MM.1S (cell line): ENCODE measurements at regions not wholly inside any gene's neighbourhood (a gene's known extent, or its start where the extent isn't known, plus 50 kb on each side); places are given as distances from the start of the nearest gene placed in this dataset.

Source experiments
- DNase-seq: peaks from one replicate; pipeline ENCODE4 v3.0.0-alpha.2; 2015
- H2AFZ ChIP-seq: fragments of 300-600 bp; sonication (generic); 2 replicates; pipeline ENCODE4 v1.6.0; 2016; ENCODE audit warnings: antibody characterized with exemption, low read length
- H3F3A ChIP-seq: fragments of 300-600 bp; sonication (generic); 2 replicates; pipeline ENCODE4 v1.6.1; 2016; ENCODE audit warnings: mild to moderate bottlenecking, antibody characterized with exemption, low read length, moderate library complexity, mixed read lengths; ENCODE audit not compliant: insufficient read depth
- H3K27ac ChIP-seq: fragments of 300-600 bp; sonication (generic); 2 replicates; pipeline ENCODE4 v1.5.1; 2016; ENCODE audit warnings: mild to moderate bottlenecking, low read length
- H3K27me3 ChIP-seq: fragments of 300-600 bp; sonication (generic); replicated peaks from 2 replicates; pipeline ENCODE4 v1.6.0; 2016; ENCODE audit warnings: low read length; ENCODE audit not compliant: insufficient read depth
- H3K36me3 ChIP-seq: fragments of 300-600 bp; sonication (generic); replicated peaks from 2 replicates; pipeline ENCODE4 v1.6.1; 2016; ENCODE audit warnings: mild to moderate bottlenecking, low read length, mixed read lengths; ENCODE audit not compliant: insufficient read depth
- H3K4me1 ChIP-seq: fragments of 300-600 bp; sonication (generic); 2 replicates; pipeline ENCODE4 v1.6.1; 2016; ENCODE audit warnings: low read length, mixed read lengths
- H3K4me2 ChIP-seq: fragments of 300-600 bp; sonication (generic); 2 replicates; pipeline ENCODE4 v1.6.0; 2016; ENCODE audit warnings: low read depth, low read length
- H3K4me3 ChIP-seq: fragments of 300-600 bp; sonication (generic); 2 replicates; pipeline ENCODE4 v1.5.1; 2016; ENCODE audit warnings: low read length, mixed read lengths
- H3K79me2 ChIP-seq: fragments of 300-600 bp; sonication (generic); 2 replicates; pipeline ENCODE4 v1.6.1; 2016; ENCODE audit warnings: mixed run types, low read length, mixed read lengths
- H3K9ac ChIP-seq: fragments of 300-600 bp; sonication (generic); 2 replicates; pipeline ENCODE4 v1.6.1; 2016; ENCODE audit warnings: low read length, mixed read lengths
- H3K9me2 ChIP-seq: fragments of 300-600 bp; sonication (generic); replicated peaks from 2 replicates; pipeline ENCODE4 v1.6.1; 2016; ENCODE audit warnings: mild to moderate bottlenecking, low read length, mixed read lengths; ENCODE audit not compliant: insufficient read depth
- H3K9me3 ChIP-seq: fragments of 300-600 bp; sonication (generic); replicated peaks from 2 replicates; pipeline ENCODE4 v1.6.1; 2016; ENCODE audit warnings: mild to moderate bottlenecking, low read length, mixed read lengths; ENCODE audit not compliant: insufficient read depth
- H4K20me1 ChIP-seq: fragments of 300-600 bp; sonication (generic); 2 replicates; pipeline ENCODE4 v1.6.1; 2016; ENCODE audit warnings: mild to moderate bottlenecking, low read length, moderate library complexity, mixed read lengths; ENCODE audit not compliant: insufficient read depth
- CTCF ChIP-seq: fragments of 300-600 bp; sonication (generic); IDR thresholded peaks from 2 replicates; pipeline ENCODE4 v1.5.1; 2016; ENCODE audit warnings: antibody characterized with exemption, low read length, mixed read lengths
- EZH2 ChIP-seq: fragments of 300-600 bp; sonication (generic); optimal IDR thresholded peaks from 2 replicates; pipeline ENCODE3; 2017; ENCODE audit warnings: low read depth, mild to moderate bottlenecking, antibody characterized with exemption, low read length, mixed read lengths
- EZH2phosphoT487 ChIP-seq: fragments of 300-600 bp; sonication (generic); IDR thresholded peaks from 2 replicates; pipeline ENCODE4 v1.6.1; 2018; ENCODE audit warnings: antibody characterized with exemption, low read length

GRCh38 chr13:80508031-80508430, 167.1 kb upstream of the SPRY2 start:
- no peaks in the 10 kb centered on the region for H3K9me3 ChIP-seq
- H3F3A ChIP-seq, result no peaks in the 10 kb centered on the region
- DNase-seq, result no peak
- no peaks in the 10 kb centered on the region for H3K79me2 ChIP-seq
- H2AFZ ChIP-seq, result no peak overlapping the region
- H4K20me1 ChIP-seq, result no peaks in the 10 kb centered on the region
- no peak overlapping the region for H3K4me3 ChIP-seq
- TF ChIP-seq CTCF (no peak), EZH2 (no peak), EZH2phosphoT487 (no peak)
- no peaks in the 10 kb centered on the region for H3K4me1 ChIP-seq
- H3K9ac ChIP-seq, result no peak overlapping the region
- no peaks in the 10 kb centered on the region for H3K27me3 ChIP-seq
- no peaks in the 10 kb centered on the region for H3K36me3 ChIP-seq
- no peaks in the 10 kb centered on the region for H3K9me2 ChIP-seq
- H3K4me2 ChIP-seq, result no peak overlapping the region
- H3K27ac ChIP-seq, result no peak overlapping the region

- Histone ChIP-seq H3F3A (no peaks in the 10 kb centered on the region), H3K9me3 (no peaks in the 10 kb centered on the region), H4K20me1 (no peaks in the 10 kb centered on the region), H3K4me2 (no peak overlapping the region), H3K27ac (no peak overlapping the region), H3K36me3 (no peaks in the 10 kb centered on the region), H3K4me3 (no peak overlapping the region), H2AFZ (no peak overlapping the region), H3K9ac (no peak overlapping the region), H3K9me2 (no peaks in the 10 kb centered on the region), H3K79me2 (no peaks in the 10 kb centered on the region), H3K27me3 (no peaks in the 10 kb centered on the region), H3K4me1 (no peaks in the 10 kb centered on the region)
- DNase-seq, result no peak
- TF ChIP-seq EZH2 (no peak), CTCF (no peak), EZH2phosphoT487 (no peak)
Observed at GRCh38 chr13:80504453-80504852, 163.5 kb upstream of the SPRY2 start.

GRCh38 chr13:80502359-80502758, 161.4 kb upstream of the SPRY2 start:
- no peak overlapping the region for H3K27ac ChIP-seq
- no peak overlapping the region for H2AFZ ChIP-seq
- no peaks in the 10 kb centered on the region for H3F3A ChIP-seq
- H3K79me2 ChIP-seq, result no peaks in the 10 kb centered on the region
- H3K27me3 ChIP-seq, result no peaks in the 10 kb centered on the region
- no peaks in the 10 kb centered on the region for H3K9me3 ChIP-seq
- TF ChIP-seq CTCF (no peak), EZH2phosphoT487 (no peak)
- DNase-seq, result no peak
- no peak overlapping the region for H3K4me3 ChIP-seq
- no peak overlapping the region for H3K9ac ChIP-seq
- H4K20me1 ChIP-seq, result no peaks in the 10 kb centered on the region
- H3K9me2 ChIP-seq, result no peaks in the 10 kb centered on the region
- H3K4me2 ChIP-seq, result no peak overlapping the region
- H3K36me3 ChIP-seq, result no peaks in the 10 kb centered on the region
- no peaks in the 10 kb centered on the region for H3K4me1 ChIP-seq

GRCh38 chr13:80501556-80501955, 160.6 kb upstream of the SPRY2 start:
- Histone ChIP-seq H3K36me3 (no peaks in the 10 kb centered on the region), H3K4me3 (no peak overlapping the region), H4K20me1 (no peaks in the 10 kb centered on the region), H3K9me2 (no peaks in the 10 kb centered on the region), H3K27me3 (no peaks in the 10 kb centered on the region), H2AFZ (no peak overlapping the region), H3K4me2 (no peak overlapping the region), H3K4me1 (no peaks in the 10 kb centered on the region), H3K27ac (no peak overlapping the region), H3K9ac (no peak overlapping the region), H3K79me2 (no peaks in the 10 kb centered on the region), H3F3A (no peaks in the 10 kb centered on the region), H3K9me3 (no peaks in the 10 kb centered on the region)
- DNase-seq, result no peak
- no peak for TF ChIP-seq EZH2
- TF ChIP-seq EZH2phosphoT487, result no peak
- TF ChIP-seq CTCF, result no peak
